Pancreas (tissue), 10 donors: ENCODE measurements at regions not wholly inside any gene's neighbourhood (a gene's known extent, or its start where the extent isn't known, plus 50 kb on each side); places are given as distances from the start of the nearest gene placed in this dataset.

Experiments used
- ATAC-seq, 4 donors: fragments of 200-7000 bp; cut with Tn5 transposase; one replicate each; pipeline versions ENCODE4 v1.8.0 to v1.9.1; 2020; ENCODE audit warnings: mild to moderate bottlenecking in 4 of 4, moderate library complexity in 4 of 4
- DNase-seq, 6 donors: peaks; one replicate each; pipeline ENCODE4 v3.0.0-alpha.2; 2020
- FAIRE-seq: peaks from 2 replicates; lab custom pipeline; 2012; peaks lifted over from hg19 to GRCh38; lab: Jason Lieb, UNC
- H3K27ac ChIP-seq, 4 donors: fragments of 200-600 bp; sonication (generic); 1 replicate in 3 of 4; 2 replicates in 1 of 4; pipeline versions ENCODE4 v1.5.0 to v1.8.0; 2020
- H3K27me3 ChIP-seq, 4 donors: fragments of 200-600 bp; one replicate each; pipeline ENCODE4 v1.8.0; 2021
- H3K36me3 ChIP-seq, 3 donors: fragments of 200-600 bp; sonication (generic) in 1 of 3; one replicate each; pipeline versions ENCODE4 v1.5.0 to v1.8.0; 2020 to 2021
- H3K4me1 ChIP-seq, 3 donors: fragments of 200-600 bp; one replicate each; pipeline ENCODE4 v1.8.0; 2021
- H3K4me3 ChIP-seq, 4 donors: fragments of 200-600 bp; sonication (generic) in 2 of 4; one replicate each; pipeline versions ENCODE4 v1.5.0 to v1.8.0; 2020 to 2021
- H3K9me3 ChIP-seq, 4 donors: fragments of 200-600 bp; one replicate each; pipeline ENCODE4 v1.8.0; 2021
- WGBS, 2 donors: extraction: QIAGEN DNeasy Blood & Tissue Kit; methylation state at CpG; one replicate each; pipeline ENCODE4 v1.1.7; 2013; 5-methylcytosine and 5-hydroxymethylcytosine counted together
- intact Hi-C, 3 donors: fragments of 100-400 bp; cut with DNase I; formaldehyde crosslinking; loops; one replicate each; pipeline versions ENCODE4 v1.11.1 to v1.14.2; 2022
- TF ChIP-seq, protein P1 (sequence below), 4 donors: fragments of 200-600 bp; sonication (generic) in 3 of 4; IDR thresholded peaks; one replicate each; pipeline versions ENCODE4 v1.5.0 to v1.8.0; 2021; ENCODE audit warnings: antibody characterized with exemption in 4 of 4
- donor health status: healthy with polysubstance abuse.
- donor health status: DM: no; HTN: no; CAD: no; lungs with moderate emphysema.
- donor health status: DM: no; HTN: no; CAD: no.
- donor health status: control.
- donor health status: control.
- donor health status: Bipolar disorder and iron deficiency.
- donor health status: DM: yes; HTN: yes; CAD: no.
- donor health status: DM: no; HTN: no; CAD: no.
- donor health status: DM: no; HTN: no; CAD: no.
- donor health status: DM: yes; HTN: yes; CAD: no.

DNA sequence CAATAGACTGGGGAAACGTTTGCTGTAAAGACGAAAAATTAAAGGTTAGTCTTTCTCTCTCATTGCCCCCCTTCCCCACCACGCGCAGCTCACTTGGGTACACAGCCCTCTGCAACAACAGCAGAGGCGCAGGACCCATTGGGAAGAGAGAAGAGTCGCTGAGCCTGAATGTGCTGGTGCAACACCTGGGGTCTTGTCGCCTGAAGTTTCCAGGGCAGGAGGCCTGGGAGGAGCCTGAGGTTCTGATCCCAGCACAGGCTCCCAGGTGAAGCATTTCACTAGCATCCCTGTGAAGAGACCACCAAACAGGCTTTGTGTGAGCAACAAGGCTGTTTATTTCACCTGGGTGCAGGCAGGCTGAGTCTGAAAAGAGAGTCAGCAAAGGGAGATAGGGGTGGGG lies 116.2 kb upstream of the NTM start:
- no peak for ATAC-seq
- DNase-seq: no peak

DNA sequence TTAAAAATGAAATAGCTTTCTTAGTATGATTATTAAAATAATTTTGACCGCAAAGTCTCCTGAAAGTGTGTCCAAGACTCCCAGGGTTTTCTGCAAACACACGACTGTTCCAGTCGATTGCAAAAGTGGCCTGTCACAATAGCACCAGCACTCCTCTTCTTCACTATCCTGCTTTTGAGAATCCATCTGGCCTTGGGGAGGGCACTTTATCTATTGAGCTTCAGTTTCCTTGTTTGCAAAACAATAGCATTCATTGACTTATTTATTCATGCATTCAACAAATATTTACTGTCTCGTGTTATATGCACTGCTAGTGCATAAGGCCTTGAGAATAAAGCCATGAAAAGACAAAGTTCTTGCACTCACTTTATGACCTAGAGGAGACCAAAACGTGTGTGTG lies 96.2 kb upstream of the NTM start:
- intact Hi-C loops: no loop called here
- TF ChIP-seq, protein P1, sequence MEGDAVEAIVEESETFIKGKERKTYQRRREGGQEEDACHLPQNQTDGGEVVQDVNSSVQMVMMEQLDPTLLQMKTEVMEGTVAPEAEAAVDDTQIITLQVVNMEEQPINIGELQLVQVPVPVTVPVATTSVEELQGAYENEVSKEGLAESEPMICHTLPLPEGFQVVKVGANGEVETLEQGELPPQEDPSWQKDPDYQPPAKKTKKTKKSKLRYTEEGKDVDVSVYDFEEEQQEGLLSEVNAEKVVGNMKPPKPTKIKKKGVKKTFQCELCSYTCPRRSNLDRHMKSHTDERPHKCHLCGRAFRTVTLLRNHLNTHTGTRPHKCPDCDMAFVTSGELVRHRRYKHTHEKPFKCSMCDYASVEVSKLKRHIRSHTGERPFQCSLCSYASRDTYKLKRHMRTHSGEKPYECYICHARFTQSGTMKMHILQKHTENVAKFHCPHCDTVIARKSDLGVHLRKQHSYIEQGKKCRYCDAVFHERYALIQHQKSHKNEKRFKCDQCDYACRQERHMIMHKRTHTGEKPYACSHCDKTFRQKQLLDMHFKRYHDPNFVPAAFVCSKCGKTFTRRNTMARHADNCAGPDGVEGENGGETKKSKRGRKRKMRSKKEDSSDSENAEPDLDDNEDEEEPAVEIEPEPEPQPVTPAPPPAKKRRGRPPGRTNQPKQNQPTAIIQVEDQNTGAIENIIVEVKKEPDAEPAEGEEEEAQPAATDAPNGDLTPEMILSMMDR (IDR thresholded peaks at IDR 0.05): no peak
- no peaks in the 10 kb centered on the region for H3K4me1 ChIP-seq
- peaks cover 0 to 6% (median 0%) of the 10 kb centered on the region in 4 donors for H3K27me3 ChIP-seq
- FAIRE-seq: no peak
- H3K36me3 ChIP-seq: no peaks in the 10 kb centered on the region
- H3K9me3 ChIP-seq: no peaks in the 10 kb centered on the region
- no peak overlapping the region for H3K27ac ChIP-seq
- no peak for ATAC-seq
- DNase-seq: no peak
- 32 to 35% methylated on average over 5 of the region's 5 CpGs for WGBS, 2 donors
- no peak overlapping the region for H3K4me3 ChIP-seq

More for the DNA sequence above, 116.2 kb upstream of the NTM start:
- TF ChIP-seq, protein P1 (IDR thresholded peaks at IDR 0.05): no peak
- no peak overlapping the region for H3K27ac ChIP-seq
- intact Hi-C loops: no loop called here
- H3K27me3 ChIP-seq: peaks cover 0 to 7% (median 0%) of the 10 kb centered on the region in 4 donors
- H3K4me3 ChIP-seq: no peak overlapping the region
- no peaks in the 10 kb centered on the region for H3K4me1 ChIP-seq
- no peaks in the 10 kb centered on the region for H3K36me3 ChIP-seq
- no peak for FAIRE-seq
- H3K9me3 ChIP-seq: no peaks in the 10 kb centered on the region
- 33 to 38% methylated on average over 7 of the region's 7 CpGs for WGBS, 2 donors

DNA sequence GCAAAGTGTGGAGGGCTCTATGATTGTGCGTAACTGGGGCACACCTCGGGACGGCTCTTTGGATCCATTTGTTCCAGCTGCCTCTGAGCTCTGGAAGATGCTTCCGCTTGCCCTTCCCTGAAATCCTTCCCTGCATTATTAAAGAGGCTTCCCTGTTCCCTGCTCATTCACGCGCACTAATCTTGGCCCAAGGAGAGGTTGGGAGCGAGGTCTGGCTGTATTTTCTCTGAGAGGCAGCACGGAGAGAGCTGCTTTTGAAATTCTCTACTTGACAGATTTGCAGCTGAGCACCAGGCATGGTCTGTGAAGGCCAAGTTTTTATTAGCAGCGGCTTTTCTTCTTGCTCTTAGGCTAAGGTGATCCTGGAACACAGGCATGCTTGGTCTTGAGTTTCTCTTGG lies 94.8 kb upstream of the NTM start:
- Histone ChIP-seq H3K36me3 (no peaks in the 10 kb centered on the region), H3K4me3 (no peak overlapping the region), H3K27ac (no peak overlapping the region), H3K27me3 (peaks cover 0 to 6% (median 0%) of the 10 kb centered on the region in 4 donors), H3K4me1 (no peaks in the 10 kb centered on the region), H3K9me3 (no peaks in the 10 kb centered on the region)
- DNase-seq: no peak
- no peak for ATAC-seq
- no peak for FAIRE-seq
- WGBS, 2 donors: 65 to 73% methylated on average over 9 of the region's 9 CpGs
- TF ChIP-seq, protein P1 (IDR thresholded peaks at IDR 0.05): no peak
- intact Hi-C loops: no loop called here

DNA sequence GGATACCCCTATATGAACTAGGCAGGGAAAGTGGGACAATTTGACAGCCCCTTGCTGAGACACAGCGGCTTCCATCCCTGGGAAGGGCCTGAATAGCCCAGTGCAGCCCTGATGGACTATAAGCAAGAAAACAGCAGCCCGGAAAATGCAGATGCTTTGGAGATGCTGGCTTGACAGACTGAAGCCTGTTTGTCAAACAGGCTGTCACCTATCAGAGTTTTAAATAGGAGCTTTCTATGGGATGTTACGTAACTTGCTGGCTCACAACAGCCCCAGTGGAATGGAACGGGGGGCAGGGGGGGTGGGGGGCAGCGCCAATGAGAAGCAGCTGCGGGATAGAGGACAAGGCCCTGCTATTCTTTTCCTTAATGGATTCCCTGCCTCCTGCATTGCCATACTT lies 91.9 kb upstream of the NTM start:
- H3K4me1 ChIP-seq: no peaks in the 10 kb centered on the region
- intact Hi-C loops: no loop called here
- FAIRE-seq (no peak), DNase-seq (no peak), ATAC-seq (no peak)
- no peaks in the 10 kb centered on the region for H3K27me3 ChIP-seq
- no peak overlapping the region for H3K27ac ChIP-seq
- H3K36me3 ChIP-seq: no peaks in the 10 kb centered on the region
- no peaks in the 10 kb centered on the region for H3K9me3 ChIP-seq
- TF ChIP-seq, protein P1 (IDR thresholded peaks at IDR 0.05): no peak
- 49 to 68% methylated on average over 6 of the region's 6 CpGs for WGBS, 2 donors
- no peak overlapping the region for H3K4me3 ChIP-seq

DNA sequence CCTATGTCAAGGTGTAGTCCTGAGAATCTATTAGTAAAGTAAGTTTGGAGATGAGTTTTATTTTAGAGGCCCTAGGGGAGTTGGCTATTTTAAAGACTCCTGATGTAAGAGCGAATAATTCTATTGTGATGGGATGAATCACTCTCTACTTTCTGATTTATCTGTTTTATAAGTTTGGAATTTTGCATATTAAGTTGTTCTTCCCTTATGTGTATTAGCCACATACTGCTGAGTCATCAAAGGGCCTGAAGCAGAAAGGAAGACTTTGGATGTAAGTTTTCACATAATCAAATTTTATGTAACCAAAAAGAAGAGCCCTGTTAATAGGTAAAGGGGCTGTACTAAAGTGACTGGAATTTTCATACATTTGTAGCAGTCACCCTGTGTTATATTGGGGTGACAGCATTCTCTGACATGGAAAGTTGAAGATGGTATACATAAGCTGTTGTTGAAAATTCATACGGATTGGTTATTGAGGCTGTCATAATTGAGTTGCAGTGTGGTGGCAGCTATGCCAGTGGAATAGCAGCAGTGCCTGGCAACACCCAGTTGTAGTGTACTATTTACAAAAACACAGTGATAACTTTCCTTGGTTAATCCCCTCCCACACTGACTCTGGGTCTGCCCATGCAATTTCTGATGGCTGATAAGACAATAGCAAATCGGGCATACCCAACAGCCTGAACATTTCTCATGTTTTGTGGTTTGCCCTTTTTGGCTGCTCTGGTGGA lies 90.6 kb upstream of the NTM start:
- Histone ChIP-seq H3K4me1 (no peaks in the 10 kb centered on the region), H3K27ac (no peak overlapping the region), H3K36me3 (no peaks in the 10 kb centered on the region), H3K27me3 (no peaks in the 10 kb centered on the region), H3K9me3 (no peaks in the 10 kb centered on the region), H3K4me3 (no peak overlapping the region)
- TF ChIP-seq, protein P1 (IDR thresholded peaks at IDR 0.05): no peak
- ATAC-seq: no peak
- no peak for DNase-seq
- WGBS, 2 donors: 85 to 86% methylated on average over 3 of the region's 3 CpGs
- intact Hi-C loops: no loop called here
- FAIRE-seq: no peak
